HG02852 (cell line): ENCODE measurements at regions not wholly inside any gene's neighbourhood (a gene's known extent, or its start where the extent isn't known, plus 50 kb on each side); places are given as distances from the start of the nearest gene placed in this dataset.
"Not testable (repeated sequence)": the region's sequence is repeated elsewhere in the genome, so short reads cannot be mapped to it uniquely, and the experiment has no call there.

ENCODE experiments used
- ATAC-seq: cut with Tn5 transposase; IDR thresholded peaks from one replicate; pipeline ENCODE4 v1.9.1; 2021; ENCODE audit warnings: mild to moderate bottlenecking, moderate library complexity; ENCODE audit not compliant: unreplicated experiment

DNA sequence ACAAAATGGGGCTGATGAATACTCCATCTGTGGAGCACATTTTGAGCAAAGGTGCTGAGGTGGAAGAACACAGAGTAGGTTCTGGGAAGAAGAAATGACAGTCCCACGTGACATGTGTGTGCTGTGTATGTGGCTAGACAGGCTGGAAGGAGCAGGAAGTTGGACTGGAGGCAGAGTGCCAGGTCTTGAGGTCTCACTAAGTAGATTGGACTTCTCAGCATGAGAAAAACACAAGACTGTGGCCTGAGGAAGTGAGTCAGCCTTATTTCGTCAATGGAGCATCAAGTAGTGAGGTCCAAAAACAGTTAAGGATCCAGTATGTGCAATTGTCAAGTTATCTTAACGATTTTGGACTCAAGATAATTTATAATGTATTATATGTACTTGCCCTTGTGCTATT is 736.5 kb downstream of the KCNJ2 start:
- ATAC-seq: no peak

DNA sequence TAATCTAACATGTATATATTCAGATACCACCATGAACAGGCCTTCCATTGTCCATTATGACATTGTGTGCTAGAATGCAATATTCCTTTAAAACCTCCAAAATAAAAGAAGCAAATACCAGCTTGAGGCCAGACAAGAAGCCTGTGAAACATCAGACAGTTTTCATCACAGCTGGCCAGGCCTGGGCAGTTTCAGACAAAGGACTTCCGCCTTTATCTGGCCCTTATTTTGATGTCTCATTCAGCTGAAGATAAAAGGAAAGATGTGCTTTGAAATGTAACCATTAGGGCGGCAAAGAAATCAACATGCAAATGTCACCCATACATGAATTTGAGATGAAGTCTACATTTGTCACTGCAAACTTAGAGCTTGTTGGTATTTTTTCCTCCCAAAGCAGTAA is 737.5 kb downstream of the KCNJ2 start:
- no peak for ATAC-seq

DNA sequence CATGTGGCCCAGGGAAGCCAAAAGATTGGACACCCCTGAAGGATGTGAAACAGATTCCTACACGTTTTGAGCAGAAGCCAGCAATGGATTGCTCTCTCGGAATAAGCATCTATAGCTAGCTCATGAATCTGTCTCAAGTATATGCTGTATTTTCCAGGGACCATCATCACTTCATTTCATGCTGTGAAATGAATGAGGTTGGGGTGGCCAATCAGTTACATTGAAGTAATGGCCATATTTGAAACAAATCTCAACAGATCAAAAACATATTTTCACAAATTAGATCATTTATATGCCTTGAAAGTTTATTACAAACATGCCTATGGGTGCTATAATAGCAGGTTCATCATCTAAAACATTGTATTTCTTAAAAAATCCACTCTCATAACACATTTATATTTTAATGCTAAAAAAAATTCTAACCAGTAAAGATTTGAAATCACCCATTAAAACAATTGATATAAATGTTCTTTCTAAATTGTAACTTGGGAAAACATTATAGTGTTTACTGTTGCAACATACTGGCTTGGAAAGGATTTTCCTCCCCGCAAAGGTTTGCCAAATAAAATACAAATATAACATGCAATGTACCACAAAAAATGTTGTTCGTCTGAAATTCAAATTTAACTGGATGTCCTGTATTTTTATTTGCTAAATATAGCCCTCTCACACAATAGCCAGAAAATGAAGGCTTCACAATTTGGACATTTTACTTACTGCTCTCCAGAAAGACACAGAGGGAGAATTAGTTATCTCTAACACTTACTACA is 743.6 kb downstream of the KCNJ2 start:
- ATAC-seq: no peak

DNA sequence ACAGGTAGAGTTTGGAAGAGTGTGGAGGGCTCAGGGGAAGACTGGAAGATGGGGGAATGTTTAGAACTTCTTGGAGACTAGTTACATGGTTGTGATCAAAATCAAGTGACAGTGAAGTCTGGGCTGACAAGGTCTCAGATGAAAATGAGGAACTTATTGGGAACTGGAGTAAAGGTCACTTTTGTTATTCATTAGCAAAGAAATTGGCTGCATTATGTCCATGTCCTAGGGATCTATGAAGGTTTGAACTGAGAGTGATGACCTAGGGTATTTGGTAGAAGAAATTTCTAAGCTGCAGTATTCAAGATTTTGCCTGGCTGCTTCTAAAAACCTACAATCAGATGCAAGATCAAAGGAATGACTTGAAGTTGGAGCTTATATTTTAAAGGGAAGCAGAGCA is 747.1 kb downstream of the KCNJ2 start:
- ATAC-seq: no peak

DNA sequence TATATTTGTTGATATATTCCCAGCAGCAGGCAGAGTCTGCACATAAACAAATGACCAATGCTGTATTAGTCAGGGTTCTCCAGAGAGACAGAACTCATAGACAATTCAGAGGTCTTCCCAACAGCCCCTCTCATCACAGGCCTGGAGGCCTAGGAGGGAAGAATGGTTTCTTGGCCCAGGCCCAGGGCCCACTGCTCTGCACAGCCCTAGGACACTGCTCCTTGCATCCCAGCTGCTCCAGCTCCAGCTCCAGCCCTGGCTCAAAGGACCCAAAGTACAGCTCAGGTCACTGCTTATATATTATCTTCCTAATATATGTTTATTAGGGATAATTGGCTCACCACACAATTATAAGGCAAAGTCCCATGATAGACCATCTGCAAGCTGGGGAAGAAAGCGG is 749.9 kb downstream of the KCNJ2 start:
- no peak for ATAC-seq

DNA sequence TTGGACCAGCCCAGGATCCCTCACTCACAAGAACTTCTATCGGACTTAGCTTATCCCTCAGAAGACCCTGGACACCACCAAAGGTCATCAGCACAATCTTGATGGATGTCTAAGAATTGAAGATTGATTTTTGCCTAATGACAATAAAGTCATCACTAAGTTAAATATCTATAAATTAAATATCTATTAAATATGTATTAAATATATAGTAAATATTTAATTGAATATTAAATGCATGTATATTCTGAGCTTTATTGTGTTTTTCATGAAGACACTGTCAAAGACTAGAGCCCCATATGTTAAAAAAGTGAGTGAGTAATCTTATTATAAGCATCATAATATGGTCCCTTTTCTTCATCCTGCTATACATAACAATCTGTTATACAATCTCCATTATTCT is 751.1 kb downstream of the KCNJ2 start:
- ATAC-seq: no peak

DNA sequence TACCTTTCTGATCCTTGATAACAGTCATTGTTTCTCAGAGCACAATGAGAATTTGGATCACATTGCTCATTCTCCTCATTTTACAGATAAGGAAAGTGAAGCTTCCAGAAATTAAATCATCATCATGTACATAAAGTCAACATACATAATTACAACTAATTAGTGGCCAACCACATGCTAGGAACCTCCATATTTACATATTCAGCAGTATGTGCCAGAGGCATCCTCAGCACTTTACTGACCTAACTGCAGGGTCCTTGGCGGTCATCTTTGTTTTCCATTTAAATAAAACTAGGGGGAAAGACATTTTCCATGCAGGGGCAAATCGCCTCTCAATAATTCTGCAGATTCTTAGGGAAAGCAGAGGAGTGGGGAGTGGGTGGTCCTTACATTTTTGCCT is 752.9 kb downstream of the KCNJ2 start:
- no peak for ATAC-seq

DNA sequence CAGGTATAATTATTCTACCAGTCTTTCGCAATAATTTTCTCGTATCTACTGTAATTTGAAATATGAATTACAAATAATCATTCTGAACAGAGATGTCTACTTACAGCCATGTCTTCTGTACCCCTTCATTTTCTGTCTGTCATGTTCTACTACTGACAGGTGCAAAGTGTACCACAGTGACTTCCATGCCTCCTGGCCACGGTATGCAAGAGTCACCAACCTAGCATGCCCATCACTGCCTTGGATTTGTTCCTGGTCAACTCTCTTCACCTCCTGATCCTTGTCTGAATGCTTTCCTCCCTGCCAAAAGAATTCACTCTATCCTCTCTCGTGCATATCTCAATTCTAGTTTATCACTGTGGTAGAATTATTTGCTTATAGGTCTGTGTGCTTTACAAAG is 755.4 kb downstream of the KCNJ2 start:
- ATAC-seq: no peak

DNA sequence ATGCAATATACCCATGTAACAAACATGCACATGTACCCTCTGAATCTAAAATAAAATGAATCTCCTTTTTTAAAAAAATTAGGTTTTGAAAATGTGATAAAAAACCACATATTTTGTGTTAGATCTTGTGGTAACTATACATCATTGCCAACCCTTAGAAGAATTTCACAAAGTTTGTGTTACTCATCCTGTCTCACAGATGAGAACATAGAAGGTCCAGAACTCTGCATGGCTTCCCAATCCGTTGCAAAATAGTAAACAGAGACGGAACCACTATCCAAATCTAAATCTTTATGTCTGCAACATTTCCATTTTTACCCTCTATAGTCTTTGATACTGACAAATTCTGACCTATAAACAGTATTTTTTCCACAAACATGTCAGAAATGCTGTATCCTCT is 759.9 kb downstream of the KCNJ2 start:
- no peak for ATAC-seq

DNA sequence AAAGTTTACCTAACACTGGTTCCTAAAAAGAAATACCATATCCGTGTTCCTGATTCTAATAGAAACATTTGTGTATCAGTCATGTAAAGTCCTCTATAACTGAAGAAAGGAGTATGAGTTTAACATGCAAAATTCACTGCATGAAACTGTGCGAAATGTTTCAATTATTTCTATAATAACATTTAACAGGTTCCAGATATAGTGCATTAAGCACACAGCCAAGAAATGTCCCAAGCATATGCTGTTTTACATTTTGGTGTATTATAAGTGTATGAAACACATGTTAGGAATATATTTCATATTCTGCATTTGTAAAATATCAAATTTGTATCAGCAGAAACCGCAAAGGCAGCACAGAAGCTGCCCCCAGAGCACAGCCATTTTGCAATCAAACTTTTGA is 764.9 kb downstream of the KCNJ2 start:
- ATAC-seq: no peak

DNA sequence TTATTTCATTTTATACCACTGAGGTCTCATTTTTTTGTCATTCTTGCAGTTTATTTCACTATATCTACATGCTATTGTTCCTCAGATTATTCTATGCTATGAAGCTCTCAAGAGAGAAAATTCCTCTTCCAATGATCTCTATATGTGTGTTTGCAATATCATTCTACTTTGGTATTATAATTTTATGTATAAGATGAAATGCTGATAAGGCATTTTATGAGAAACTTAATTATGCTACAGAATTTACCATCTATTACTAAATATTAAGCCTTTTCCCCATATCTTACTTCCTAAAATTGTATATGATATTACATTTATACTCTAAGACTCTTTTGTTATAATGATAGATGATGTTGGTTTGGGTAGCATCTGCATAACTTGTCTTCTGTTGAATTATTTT is 765.5 kb downstream of the KCNJ2 start:
- ATAC-seq: no peak

DNA sequence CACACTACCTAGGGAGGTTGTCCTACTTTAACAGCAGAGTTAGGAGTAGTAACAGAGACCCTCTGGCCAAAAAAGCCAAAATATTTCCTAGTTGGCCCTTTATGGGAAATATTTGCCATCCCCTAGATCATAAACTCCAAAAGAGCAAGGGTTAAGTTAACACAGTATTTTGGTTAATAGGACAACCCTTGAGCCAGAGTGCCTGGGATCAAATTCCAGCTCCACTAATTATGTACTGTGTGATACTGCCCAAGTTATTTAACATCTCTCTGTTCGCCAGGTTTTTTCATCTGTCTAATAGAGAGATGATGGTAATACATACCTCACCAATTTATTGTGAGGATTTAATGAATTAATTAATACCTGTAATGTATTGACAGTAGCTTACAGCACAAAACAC is 767.4 kb downstream of the KCNJ2 start:
- no peak for ATAC-seq

DNA sequence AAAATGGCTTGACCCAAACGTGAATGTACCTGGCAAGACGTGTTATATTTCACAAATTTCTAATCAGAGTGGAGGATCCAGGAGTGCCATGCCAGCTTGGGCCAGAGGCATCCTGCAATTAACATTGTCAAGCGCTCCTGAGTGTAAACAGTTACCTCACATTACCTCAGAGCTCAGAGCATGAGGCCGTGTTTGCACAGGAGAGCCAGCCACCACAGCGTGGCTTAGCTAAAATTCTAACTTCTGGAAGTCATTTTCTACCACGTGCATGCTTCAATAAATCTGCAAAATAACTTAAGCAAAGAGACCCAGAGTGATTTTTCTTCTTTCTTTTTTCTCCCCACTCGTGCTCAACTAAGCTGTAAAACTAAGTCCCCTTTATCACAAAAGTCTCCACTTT is 769.0 kb downstream of the KCNJ2 start:
- no peak for ATAC-seq

DNA sequence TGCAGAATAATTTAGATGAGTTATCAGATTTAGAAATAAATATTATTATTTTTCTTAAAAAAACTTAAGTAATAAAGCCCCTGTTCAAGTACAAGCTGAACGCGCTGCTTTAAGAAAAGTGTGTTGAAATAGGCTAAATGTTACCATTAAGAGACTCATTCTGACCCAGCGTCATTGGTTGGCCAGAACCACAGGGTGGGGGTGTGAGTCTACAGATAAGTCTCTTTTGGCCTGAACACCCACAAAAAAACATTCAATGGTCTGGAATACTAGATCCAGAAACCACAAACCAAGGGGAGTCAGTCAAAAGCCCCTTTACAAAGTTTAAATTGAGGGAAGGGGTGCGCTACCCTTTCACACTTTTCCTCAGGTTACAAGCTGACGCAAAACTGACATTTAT is 776.1 kb downstream of the KCNJ2 start:
- ATAC-seq: no peak

DNA sequence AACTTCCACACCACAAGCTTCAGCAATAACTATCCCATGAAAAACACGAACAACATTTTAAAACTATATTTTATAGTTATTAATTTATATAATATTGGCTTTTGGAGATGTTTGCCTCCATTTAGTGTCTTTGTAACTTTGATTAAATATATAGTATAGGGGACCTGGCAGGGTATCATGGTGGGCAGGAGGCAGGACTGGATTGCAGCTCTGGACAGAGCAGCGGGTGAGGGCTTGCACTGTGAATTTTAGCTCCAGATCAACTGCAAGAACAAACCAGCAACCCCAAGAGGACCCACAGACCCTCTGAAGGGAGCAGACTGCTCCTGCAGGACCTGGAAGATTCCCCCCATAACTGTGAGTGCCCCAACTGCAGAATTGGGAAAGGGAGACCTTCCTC is 777.9 kb downstream of the KCNJ2 start:
- ATAC-seq: no peak

DNA sequence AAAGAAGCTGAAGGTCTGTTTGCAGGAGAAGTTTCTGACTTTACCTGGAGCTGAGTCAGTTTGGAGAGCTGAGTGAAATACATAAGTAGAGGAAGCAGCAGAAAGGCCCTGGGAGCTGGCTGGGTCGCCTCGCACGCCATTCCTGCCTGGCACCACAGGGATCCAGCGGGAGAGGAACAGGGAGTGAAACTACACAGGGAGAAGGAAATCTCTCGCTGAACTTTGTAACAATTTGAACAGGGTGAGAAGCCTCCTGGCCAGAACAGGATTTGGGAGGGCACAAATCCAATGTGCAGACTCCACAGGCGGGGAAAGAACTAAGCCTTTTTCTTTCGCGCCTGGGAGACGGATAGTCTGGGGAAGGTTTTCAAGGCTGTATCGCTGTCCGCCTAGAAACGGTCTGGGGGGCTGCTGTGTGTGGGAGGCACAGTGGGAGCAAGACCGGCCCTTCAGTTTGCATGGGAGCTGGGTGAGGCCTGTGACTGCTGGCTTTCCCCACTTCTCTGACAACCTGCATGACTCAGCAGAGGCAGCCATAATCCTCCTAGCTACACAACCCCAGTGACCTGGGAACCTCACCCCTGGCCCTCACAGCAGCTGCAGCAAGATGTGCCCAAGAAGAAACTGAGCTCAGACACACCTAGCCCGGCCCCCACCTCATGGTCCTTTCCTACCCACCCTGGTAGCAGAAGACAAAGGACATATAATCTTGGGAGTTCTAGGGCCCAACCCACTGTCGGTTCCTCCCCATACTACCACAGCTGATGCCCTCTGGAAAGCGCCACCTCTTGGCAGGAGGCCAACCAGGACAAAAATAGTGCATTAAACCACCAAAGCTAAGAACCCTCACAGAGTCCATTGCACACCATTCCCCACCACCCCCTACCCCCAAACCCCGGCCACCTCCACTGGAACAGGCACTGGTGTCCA is 778.6 kb downstream of the KCNJ2 start:
- ATAC-seq: no peak

DNA sequence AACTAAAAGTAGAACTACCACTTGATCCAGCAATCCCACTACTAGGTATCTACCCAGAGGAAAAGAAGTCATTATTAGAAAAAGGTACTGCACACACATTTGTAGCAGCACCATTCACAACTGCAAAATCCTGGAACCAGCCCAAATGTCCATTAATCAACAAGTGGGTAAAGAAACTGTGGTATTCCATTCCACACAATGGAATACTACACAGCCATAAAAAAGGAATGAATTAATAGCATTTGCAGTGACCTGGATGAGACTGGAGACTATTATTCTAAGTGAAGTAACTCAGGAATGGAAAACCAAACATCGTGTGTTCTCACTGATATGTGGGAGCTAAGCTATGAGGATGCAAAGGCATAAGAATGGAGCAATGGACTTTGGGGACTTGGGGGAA is 783.8 kb downstream of the KCNJ2 start:
- ATAC-seq: not testable (repeated sequence)

DNA sequence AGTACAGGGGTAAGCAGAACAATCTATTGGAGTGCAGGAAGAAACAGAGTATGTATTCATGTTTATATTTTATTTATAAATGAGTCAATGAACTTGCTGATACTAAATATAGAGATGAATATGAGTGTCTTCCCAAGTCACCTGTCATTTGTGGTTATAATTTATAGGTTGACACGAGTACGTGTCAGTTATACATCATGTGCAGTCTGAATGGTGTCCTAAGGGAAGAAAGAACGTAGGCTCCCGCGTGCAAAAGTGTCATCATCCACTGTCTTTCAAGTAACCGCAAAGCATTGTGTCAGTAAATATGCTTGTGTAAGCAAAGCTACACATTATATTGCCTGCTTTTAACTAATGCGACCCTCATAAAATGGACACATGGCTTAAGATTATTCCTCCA is 786.1 kb downstream of the KCNJ2 start:
- no peak for ATAC-seq

DNA sequence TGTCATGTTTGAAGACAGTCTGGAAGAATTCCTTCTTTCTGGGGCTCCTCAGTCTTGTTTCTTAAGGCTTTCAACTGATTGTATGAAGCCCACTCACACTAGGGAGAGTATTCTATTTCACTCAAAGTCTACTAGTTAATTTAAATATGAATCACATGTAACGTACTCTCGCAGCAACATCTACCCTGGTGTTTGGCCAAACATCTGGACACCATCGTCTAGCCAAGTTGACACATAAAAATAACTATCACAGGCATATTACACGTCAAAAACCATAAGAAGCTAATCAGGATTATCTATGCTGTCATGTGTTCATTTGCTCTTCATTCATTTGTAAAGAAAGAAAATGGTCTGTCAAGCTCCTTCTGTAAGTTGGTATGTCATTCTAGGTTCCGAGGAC is 787.4 kb downstream of the KCNJ2 start:
- ATAC-seq: no peak

DNA sequence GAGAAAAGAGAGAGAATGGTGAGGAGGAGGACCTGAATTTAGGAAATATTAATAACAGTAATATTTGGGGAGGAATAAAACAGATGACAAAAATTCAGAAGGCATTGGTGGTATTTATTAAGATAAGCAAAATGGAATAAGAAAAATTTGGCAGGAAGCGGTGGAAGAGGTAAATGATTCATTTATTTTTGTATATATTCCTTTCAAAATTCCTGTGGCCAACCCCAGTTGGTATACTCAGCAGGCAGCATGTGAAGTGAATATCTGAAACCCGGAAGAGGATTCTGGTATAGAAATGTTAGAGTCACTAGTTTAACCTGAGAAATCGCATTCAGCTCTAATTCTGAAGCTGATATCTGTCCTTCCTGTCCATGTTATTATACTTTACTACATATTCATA is 792.0 kb downstream of the KCNJ2 start:
- no peak for ATAC-seq

DNA sequence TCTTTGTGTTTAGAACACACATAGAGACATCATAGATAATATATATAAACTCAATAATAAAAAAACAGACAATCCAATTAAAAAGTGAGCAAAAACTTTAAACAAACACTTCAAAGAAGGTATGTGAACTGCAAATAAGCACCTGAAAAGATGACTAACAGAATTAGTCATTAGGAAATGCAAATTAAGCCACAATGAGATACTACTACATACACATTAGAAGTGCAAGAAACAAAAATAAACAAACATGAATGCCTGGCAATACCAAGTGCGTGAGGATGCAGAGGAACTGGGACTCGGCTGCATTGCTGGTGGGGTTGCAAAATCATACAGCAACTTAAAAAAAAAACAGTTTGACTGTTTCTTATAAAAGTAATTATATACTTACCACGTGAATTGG is 799.0 kb downstream of the KCNJ2 start:
- no peak for ATAC-seq

DNA sequence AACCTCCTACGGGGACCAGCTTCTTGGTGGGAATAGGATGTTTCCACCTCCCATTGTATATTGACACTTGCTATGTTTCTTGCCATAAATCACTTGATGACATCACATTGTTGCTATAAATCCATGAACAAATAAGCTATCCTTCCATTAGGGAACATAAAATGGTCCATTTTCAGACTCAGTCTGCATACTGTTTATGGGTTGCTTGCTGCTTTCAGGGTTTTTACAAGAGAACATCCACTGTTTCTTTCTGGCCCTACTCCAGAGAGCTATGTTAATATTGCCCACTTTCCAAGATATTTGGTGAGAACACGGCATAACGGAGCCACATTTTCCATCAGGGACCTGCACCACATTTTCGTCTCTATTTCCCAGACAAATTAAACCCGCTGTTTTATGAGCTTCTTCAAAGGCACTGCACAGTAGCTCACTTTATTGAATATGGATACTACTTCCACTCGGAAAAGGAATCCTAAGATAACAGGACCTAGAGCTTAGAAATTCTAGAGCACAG is 800.2 kb downstream of the KCNJ2 start:
- ATAC-seq: no peak
